Activated CD8-positive, alpha-beta memory T cell treated with anti-CD3 and anti-CD28 coated beads, Interleukin-2, amount 10 ng/mL, durations not matched to agents 7 days and 5 days (primary cell): ENCODE measurements at regions not wholly inside any gene's neighbourhood (a gene's known extent, or its start where the extent isn't known, plus 50 kb on each side); places are given as distances from the start of the nearest gene placed in this dataset.

Experiments used
- ATAC-seq: fragments of 150-1000 bp; cut with Tn5 transposase; one replicate; pipeline ENCODE4 v1.10.0; 2021; ENCODE audit warnings: moderate library complexity
- CTCF ChIA-PET: fragments of 350-600 bp; sonication (Branson Sonifier 250); formaldehyde crosslinking; loops from one replicate; lab custom pipeline; 2021; ENCODE audit warnings: antibody characterized with exemption; lab: Charles Lee
- DNase-seq: peaks from one replicate; pipeline ENCODE4 v3.0.0-alpha.2; 2020
- H3K27ac Mint-ChIP-seq: one replicate; pipeline ENCODE4 v1.8.0; 2021; ENCODE audit warnings: mild to moderate bottlenecking, mixed read lengths
- H3K27me3 Mint-ChIP-seq: one replicate; pipeline ENCODE4 v1.8.0; 2021; ENCODE audit warnings: mixed read lengths
- H3K36me3 Mint-ChIP-seq: one replicate; pipeline ENCODE4 v1.8.0; 2021; ENCODE audit warnings: mild to moderate bottlenecking, mixed read lengths
- H3K4me1 Mint-ChIP-seq: one replicate; pipeline ENCODE4 v1.8.0; 2021; ENCODE audit warnings: mixed read lengths
- H3K4me3 Mint-ChIP-seq: one replicate; pipeline ENCODE4 v1.8.0; 2021; ENCODE audit warnings: mild to moderate bottlenecking, moderate library complexity, mixed read lengths
- H3K9me3 Mint-ChIP-seq: one replicate; pipeline ENCODE4 v1.8.0; 2022; ENCODE audit warnings: low read depth, mixed read lengths

DNA sequence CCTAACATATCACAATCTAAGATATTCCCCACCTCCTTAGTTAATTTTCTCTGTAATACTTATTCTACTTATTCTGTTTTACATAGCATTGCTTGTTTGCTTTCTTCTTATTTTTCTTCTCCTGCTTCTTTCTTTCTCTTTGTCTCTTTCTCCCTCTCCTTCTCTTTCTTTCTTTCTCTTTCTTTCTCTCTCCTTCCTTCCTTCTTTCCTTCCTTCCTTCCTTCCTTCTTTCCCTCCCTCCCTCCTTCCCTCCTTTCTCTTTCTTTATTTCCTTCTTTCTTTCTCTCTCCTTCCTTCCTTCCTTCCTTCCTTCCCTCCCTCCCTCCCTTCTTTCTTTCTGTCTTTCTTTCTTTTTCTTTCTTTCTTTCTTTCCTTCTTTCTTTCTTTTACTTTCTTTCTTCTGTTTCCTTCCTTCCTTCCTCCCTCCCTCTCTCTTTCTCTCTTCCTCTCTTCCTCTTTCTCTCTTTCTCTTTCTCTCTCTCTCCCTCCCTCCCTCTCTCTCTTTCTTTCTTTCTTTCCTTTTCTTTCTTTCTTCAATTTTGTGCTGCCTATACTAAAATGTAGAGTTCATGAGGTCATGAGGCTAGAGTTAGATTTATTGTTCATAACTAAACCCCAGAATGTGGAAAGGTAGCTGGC is 445.4 kb downstream of the GATA3 start:
- peaks cover 3% of the 10 kb centered on the region for H3K4me1 Mint-ChIP-seq
- no peaks in the 10 kb centered on the region for H3K36me3 Mint-ChIP-seq
- no peak overlapping the region for H3K4me3 Mint-ChIP-seq
- no peak overlapping the region for H3K27ac Mint-ChIP-seq
- ATAC-seq (no peak), DNase-seq (no peak)
- H3K27me3 Mint-ChIP-seq = peaks cover 16% of the 10 kb centered on the region
- CTCF ChIA-PET = no interaction called here
- H3K9me3 Mint-ChIP-seq = no peaks in the 10 kb centered on the region

GRCh38 chr10:8502573-8502972 is 448.1 kb downstream of the GATA3 start:
- no peak overlapping the region for H3K4me3 Mint-ChIP-seq
- no peak for DNase-seq
- no peaks in the 10 kb centered on the region for H3K36me3 Mint-ChIP-seq
- no peaks in the 10 kb centered on the region for H3K9me3 Mint-ChIP-seq
- peaks cover 24% of the 10 kb centered on the region for H3K27me3 Mint-ChIP-seq
- CTCF ChIA-PET = no interaction called here
- no peak overlapping the region for H3K27ac Mint-ChIP-seq
- peaks cover 3% of the 10 kb centered on the region for H3K4me1 Mint-ChIP-seq
- ATAC-seq = no peak

DNA sequence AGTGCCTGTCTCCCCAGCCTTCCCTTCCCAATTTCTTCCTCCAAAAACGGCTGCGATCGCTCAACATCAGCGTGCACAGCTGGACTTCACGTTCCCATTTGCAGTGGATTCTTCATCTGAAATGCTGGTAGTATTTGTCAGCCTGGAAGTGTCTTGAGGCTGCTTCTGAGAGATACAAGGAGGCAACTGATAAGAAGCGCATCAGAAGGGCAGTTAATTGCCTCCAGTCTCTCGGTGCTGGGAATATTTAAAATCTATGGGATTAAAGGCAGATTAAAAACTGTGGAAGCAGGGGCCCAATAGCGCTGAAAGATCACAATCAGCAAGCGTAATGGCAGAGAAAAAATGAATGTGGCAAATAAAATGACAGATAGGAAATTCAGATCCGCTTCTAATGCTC is 450.0 kb downstream of the GATA3 start:
- CTCF ChIA-PET = no interaction called here
- Mint-ChIP-seq H3K4me3 (no peak overlapping the region), H3K4me1 (peaks cover 3% of the 10 kb centered on the region), H3K27me3 (peaks cover 27% of the 10 kb centered on the region), H3K36me3 (no peaks in the 10 kb centered on the region), H3K27ac (no peak overlapping the region), H3K9me3 (no peaks in the 10 kb centered on the region)
- ATAC-seq (no peak), DNase-seq (no peak)

GRCh38 chr10:8507156-8507555 is 452.7 kb downstream of the GATA3 start:
- Mint-ChIP-seq H3K27me3 (peaks cover 35% of the 10 kb centered on the region), H3K4me3 (no peak overlapping the region), H3K9me3 (no peaks in the 10 kb centered on the region), H3K27ac (no peak overlapping the region), H3K36me3 (no peaks in the 10 kb centered on the region), H3K4me1 (no peaks in the 10 kb centered on the region)
- CTCF ChIA-PET = no interaction called here
- ATAC-seq (no peak), DNase-seq (no peak)

DNA sequence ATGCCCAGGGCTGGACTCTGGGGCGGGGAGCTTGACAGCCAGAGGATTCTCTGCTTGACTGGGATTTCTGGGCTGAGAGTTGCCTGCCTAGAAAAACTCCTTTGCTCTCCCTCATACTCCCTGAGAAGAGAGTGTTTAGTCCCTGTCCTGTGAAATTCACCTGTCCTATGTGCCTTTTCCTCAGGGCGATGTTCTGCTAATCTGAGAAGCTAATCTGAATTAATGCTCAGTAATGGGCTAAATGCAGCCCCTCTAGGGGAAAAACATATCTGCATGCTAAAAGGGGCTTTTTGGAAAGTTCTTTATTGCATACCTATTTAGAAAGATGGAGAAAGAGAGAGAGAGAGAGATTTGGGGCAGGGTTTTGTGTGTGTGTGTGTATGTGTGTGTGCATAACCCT is 454.4 kb downstream of the GATA3 start:
- DNase-seq = no peak
- no peak for ATAC-seq
- H3K9me3 Mint-ChIP-seq = no peaks in the 10 kb centered on the region
- no peaks in the 10 kb centered on the region for H3K4me1 Mint-ChIP-seq
- H3K27ac Mint-ChIP-seq = no peak overlapping the region
- H3K36me3 Mint-ChIP-seq = no peaks in the 10 kb centered on the region
- peaks cover 35% of the 10 kb centered on the region for H3K27me3 Mint-ChIP-seq
- H3K4me3 Mint-ChIP-seq = no peak overlapping the region
- CTCF ChIA-PET = no interaction called here

- ATAC-seq (no peak), DNase-seq (no peak)
- H3K36me3 Mint-ChIP-seq = no peaks in the 10 kb centered on the region
- peaks cover 25% of the 10 kb centered on the region for H3K27me3 Mint-ChIP-seq
- CTCF ChIA-PET = no interaction called here
- H3K4me3 Mint-ChIP-seq = no peak overlapping the region
- H3K9me3 Mint-ChIP-seq = no peaks in the 10 kb centered on the region
- no peaks in the 10 kb centered on the region for H3K4me1 Mint-ChIP-seq
- H3K27ac Mint-ChIP-seq = no peak overlapping the region
These were observed 456.0 kb downstream of the GATA3 start for GRCh38 chr10:8510471-8510870.

DNA sequence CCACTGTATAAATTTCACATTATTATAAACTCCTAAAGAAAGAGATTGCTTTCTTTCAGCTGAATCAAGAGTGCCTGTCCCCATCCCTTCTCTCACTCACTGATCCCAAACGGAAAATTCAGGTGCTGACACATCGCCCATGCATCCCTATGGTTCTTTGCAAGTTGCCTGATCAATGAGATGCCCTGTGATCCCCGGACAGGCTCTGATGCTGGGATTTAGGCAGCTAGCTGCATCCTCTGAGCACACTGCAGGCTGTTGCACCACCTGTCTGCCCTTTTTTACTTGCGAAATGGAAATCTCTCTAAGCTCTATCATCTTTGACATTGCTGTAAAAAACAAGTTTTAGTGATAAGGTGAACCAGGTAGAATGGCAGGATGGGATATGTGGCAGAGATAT is 456.5 kb downstream of the GATA3 start:
- CTCF ChIA-PET = interaction anchor here (0.5 kb wide), 1 partner anchor 316 kb away, joined by 3 read pairs; no protein-coding TSS in a partner anchor
- no peaks in the 10 kb centered on the region for H3K9me3 Mint-ChIP-seq
- H3K27ac Mint-ChIP-seq = no peak overlapping the region
- no peak for ATAC-seq
- DNase-seq = no peak
- no peaks in the 10 kb centered on the region for H3K4me1 Mint-ChIP-seq
- no peak overlapping the region for H3K4me3 Mint-ChIP-seq
- H3K36me3 Mint-ChIP-seq = no peaks in the 10 kb centered on the region
- H3K27me3 Mint-ChIP-seq = peaks cover 20% of the 10 kb centered on the region

- peaks cover 18% of the 10 kb centered on the region for H3K27me3 Mint-ChIP-seq
- H3K4me1 Mint-ChIP-seq = no peaks in the 10 kb centered on the region
- DNase-seq (no peak), ATAC-seq (no peak)
- no peak overlapping the region for H3K27ac Mint-ChIP-seq
- no peak overlapping the region for H3K4me3 Mint-ChIP-seq
- no peaks in the 10 kb centered on the region for H3K36me3 Mint-ChIP-seq
- no peaks in the 10 kb centered on the region for H3K9me3 Mint-ChIP-seq
- CTCF ChIA-PET = interaction anchor here (0.7 kb wide), 1 partner anchor 15 kb away, joined by 3 read pairs; no protein-coding TSS in a partner anchor
These were observed 459.0 kb downstream of the GATA3 start for GRCh38 chr10:8513155-8514147.

- Mint-ChIP-seq H3K27ac (no peak overlapping the region), H3K36me3 (no peaks in the 10 kb centered on the region), H3K27me3 (no peaks in the 10 kb centered on the region), H3K4me3 (no peak overlapping the region), H3K4me1 (no peaks in the 10 kb centered on the region), H3K9me3 (peaks cover 2% of the 10 kb centered on the region)
- DNase-seq (no peak), ATAC-seq (no peak)
- CTCF ChIA-PET = no interaction called here
These were observed 465.9 kb downstream of the GATA3 start for GRCh38 chr10:8520382-8520781.

DNA sequence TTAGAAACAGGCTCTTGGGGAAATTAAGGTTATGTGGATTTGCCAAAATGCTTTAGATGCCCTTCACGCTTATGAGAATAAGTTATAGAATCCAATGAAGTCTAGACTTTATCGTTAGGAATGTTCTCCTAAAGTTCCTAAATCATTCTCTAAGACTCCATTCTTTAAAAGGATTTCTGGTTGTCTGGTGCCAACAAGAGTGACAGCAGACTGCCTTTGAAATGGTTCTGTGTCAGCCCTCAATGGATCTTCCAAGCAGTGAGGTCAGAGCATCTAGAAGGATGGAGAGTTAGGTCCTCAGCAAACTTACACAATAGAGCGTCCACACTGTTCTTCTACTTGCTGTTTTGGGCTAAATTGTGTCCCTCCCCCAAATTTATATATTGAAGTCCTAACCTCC is 473.3 kb downstream of the GATA3 start:
- Mint-ChIP-seq H3K27ac (no peak overlapping the region), H3K27me3 (no peaks in the 10 kb centered on the region), H3K4me1 (no peaks in the 10 kb centered on the region), H3K36me3 (no peaks in the 10 kb centered on the region), H3K4me3 (no peak overlapping the region), H3K9me3 (no peaks in the 10 kb centered on the region)
- DNase-seq (no peak), ATAC-seq (no peak)
- CTCF ChIA-PET = no interaction called here

GRCh38 chr10:8531116-8531515 is 476.6 kb downstream of the GATA3 start:
- CTCF ChIA-PET = no interaction called here
- no peaks in the 10 kb centered on the region for H3K9me3 Mint-ChIP-seq
- H3K27ac Mint-ChIP-seq = no peak overlapping the region
- H3K4me3 Mint-ChIP-seq = no peak overlapping the region
- no peak for DNase-seq
- no peaks in the 10 kb centered on the region for H3K36me3 Mint-ChIP-seq
- no peaks in the 10 kb centered on the region for H3K4me1 Mint-ChIP-seq
- no peak for ATAC-seq
- H3K27me3 Mint-ChIP-seq = peaks cover 3% of the 10 kb centered on the region

DNA sequence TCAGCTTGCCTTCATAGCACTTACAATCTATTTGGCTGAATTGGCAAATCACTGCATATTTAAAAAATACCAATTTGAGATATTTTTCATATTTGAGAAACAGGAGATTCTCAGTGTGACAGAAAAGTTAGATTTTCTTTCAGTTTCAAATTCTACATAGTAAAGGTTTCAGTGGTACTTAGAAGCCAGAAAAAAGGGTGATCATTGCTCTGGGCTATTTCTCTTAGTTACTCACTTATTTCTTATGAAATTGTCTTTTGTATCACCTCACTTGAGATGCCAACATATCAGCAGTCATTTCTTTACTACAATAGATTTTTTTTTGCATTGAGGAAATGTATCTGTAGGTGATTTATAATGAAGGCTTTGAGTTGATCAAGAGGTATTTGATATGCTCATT is 478.2 kb downstream of the GATA3 start:
- Mint-ChIP-seq H3K4me3 (no peak overlapping the region), H3K36me3 (no peaks in the 10 kb centered on the region), H3K9me3 (no peaks in the 10 kb centered on the region), H3K27me3 (peaks cover 3% of the 10 kb centered on the region), H3K4me1 (no peaks in the 10 kb centered on the region), H3K27ac (no peak overlapping the region)
- DNase-seq (no peak), ATAC-seq (no peak)
- CTCF ChIA-PET = no interaction called here

- no peak overlapping the region for H3K27ac Mint-ChIP-seq
- DNase-seq (no peak), ATAC-seq (no peak)
- no peak overlapping the region for H3K4me3 Mint-ChIP-seq
- no peaks in the 10 kb centered on the region for H3K36me3 Mint-ChIP-seq
- CTCF ChIA-PET = no interaction called here
- H3K9me3 Mint-ChIP-seq = no peaks in the 10 kb centered on the region
- H3K4me1 Mint-ChIP-seq = no peaks in the 10 kb centered on the region
- peaks cover 3% of the 10 kb centered on the region for H3K27me3 Mint-ChIP-seq
These were observed 479.0 kb downstream of the GATA3 start for GRCh38 chr10:8533462-8533861.

GRCh38 chr10:8534096-8534495 is 479.6 kb downstream of the GATA3 start:
- peaks cover 3% of the 10 kb centered on the region for H3K27me3 Mint-ChIP-seq
- CTCF ChIA-PET = no interaction called here
- no peak overlapping the region for H3K27ac Mint-ChIP-seq
- no peaks in the 10 kb centered on the region for H3K36me3 Mint-ChIP-seq
- H3K4me3 Mint-ChIP-seq = no peak overlapping the region
- no peak for DNase-seq
- peaks cover under 1% of the 10 kb centered on the region for H3K9me3 Mint-ChIP-seq
- ATAC-seq = no peak
- H3K4me1 Mint-ChIP-seq = no peaks in the 10 kb centered on the region
